ENCODE measurements at regions not wholly inside any gene's neighbourhood (a gene's known extent, or its start where the extent isn't known, plus 50 kb on each side); places are given as distances from the start of the nearest gene placed in this dataset.
"Not testable (repeated sequence)": the region's sequence is repeated elsewhere in the genome, so short reads cannot be mapped to it uniquely, and the experiment has no call there.

- DNase-seq (ENCODE audit: low read depth) = no peak
These were observed 979.7 kb downstream of the TBC1D32 start for GRCh38 chr6:120354452-120355098.

DNA sequence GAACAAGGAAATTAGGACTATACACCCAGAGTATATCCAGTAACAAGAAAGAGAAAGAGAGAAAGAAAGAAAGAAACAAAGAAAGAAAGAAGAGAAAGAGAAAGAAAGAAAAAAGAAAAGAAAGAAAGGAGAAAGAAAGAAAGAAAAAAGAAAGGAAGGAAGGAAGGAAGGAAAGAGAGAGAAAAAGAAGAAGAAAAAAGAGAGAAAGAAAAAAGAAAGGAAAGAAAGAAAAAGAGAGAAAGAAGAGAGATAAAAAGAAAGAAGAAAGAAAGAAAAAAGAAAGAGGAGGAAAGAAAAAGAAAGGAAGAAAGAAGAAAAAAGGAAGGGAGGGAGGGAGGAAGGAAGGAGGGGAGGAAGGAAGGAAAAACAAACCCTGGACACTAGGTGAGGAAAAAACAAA lies 981.8 kb downstream of the TBC1D32 start:
- DNase-seq (ENCODE audit: low read depth) = no peak

DNA sequence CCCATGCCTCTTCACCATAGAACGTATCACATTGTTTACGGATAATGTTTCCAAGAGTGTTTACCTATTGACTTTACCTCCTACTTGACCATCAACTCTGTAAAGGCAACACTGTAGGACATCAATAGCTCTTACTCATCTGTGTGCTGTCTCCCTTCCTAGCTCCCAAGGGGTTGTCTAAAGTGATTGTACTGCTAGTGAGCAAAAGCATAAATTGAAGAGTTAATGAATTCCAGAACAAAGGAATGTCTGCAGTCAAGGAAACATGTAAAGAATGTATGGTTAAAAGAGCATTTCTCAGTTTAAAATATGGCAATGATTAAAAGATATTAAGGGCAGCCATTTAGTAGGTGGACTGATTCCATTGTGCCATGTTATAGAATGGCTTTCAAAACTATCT lies 985.4 kb downstream of the TBC1D32 start:
- no peak for DNase-seq (ENCODE audit: low read depth)

- DNase-seq (ENCODE audit: low read depth) = no peak
These were observed 979.0 kb upstream of the MAN1A1 start for GRCh38 chr6:120328521-120328920.

DNA sequence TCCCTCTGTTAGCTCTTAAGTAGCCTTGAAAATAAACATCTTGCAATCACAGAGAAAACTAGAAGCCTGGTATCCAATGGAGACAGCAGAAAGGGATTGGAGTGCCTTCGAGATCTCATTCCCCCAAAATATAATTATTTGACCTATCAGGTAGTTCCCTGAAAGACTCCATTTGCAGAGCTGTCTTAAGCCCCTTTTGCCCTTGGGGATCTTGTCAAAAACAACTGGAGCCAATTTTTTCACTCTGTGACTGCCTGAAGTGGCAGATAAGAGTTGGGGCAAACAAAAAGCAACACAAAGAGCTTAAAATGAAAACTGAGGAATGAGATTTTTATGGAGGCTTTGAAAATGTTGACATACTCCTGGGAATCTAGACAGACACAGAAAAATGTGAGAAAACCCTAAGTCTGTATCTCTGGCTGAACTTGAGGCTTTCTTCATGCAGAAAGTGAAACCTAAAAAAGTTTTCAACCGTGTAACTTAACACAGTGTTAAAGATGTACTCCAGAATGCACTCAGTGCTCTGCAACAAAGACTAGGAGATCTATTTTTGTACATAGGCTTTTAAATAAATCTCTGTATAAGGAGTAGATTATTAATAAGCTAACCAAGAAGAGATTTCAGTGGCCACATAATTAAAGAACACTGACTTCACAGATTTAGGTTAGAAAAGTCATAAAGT lies 971.1 kb upstream of the MAN1A1 start:
- no peak for DNase-seq (ENCODE audit: low read depth)

DNA sequence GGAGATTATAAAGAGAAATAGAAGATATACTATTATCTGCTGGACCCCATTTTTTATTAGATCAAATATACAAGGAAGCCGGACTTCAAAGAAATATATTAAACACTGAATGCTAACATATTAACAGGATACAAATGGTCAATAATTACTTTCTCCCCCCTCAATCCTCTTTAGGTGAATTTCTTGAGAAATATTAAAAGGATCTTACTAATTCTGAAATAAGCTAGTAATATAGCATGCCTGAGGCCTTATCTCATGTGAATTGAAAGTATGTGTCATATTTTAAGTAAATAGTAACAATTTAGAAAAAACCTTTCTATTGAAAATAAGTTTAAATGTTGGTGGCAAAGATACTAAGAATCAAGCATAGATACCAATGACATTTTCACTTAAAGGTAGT lies 954.7 kb upstream of the MAN1A1 start:
- no peak for DNase-seq (ENCODE audit: low read depth)

DNA sequence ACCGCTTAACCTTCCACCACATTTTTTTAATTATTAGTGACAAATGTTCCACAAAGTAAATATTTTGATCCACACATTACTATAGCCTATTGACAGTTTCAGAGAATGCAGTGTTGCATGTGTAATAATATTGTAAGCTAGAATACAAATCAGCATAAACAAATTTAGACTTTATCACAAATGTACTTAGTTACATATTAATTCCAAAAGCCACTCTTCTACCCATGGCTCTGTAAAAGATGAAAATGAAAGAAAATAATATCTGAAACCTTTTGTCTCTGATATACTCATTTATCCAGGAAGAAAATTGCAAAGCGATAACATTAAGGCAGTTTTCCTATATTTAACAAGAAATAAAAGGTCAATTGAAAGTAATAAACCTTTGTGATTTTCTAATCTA lies 954.0 kb upstream of the MAN1A1 start:
- DNase-seq (ENCODE audit: low read depth) = no peak

DNA sequence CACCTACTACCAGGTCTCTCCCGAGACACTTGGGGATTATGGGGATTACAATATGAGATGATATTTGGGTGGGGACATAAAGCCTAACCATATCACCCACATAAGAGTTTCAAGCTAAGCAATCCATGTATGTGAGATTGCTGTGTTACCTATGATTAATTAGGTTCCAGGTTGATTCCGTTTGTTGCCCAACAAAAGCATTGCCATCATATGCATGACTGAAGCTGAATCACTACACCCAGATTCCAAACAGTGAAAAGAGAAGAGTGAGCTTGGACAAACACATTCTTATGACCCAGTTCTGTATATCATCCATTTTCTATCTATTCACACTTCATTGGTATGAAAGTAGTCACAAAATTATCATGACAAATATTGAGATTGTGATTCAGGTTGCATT lies 952.5 kb upstream of the MAN1A1 start:
- DNase-seq (ENCODE audit: low read depth) = no peak

DNA sequence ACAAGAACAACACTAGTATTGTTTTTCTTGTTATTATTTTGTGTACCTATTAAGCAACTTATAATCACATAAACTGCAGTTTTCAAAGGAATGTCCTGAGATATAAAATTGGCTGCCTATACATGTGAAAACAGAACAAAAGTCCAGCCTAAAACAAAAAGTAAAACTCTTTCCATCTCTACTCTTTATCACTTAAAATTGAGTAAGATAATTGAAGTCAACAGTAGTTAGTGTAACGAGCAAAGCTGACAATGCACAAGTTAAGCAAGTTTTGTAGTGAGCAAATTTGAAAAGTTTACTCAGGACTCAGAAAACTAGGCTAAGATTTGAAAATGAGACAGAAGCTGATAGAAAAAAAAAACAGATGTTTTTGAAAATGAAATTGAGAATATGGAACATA lies 941.4 kb upstream of the MAN1A1 start:
- no peak for DNase-seq (ENCODE audit: low read depth)

DNA sequence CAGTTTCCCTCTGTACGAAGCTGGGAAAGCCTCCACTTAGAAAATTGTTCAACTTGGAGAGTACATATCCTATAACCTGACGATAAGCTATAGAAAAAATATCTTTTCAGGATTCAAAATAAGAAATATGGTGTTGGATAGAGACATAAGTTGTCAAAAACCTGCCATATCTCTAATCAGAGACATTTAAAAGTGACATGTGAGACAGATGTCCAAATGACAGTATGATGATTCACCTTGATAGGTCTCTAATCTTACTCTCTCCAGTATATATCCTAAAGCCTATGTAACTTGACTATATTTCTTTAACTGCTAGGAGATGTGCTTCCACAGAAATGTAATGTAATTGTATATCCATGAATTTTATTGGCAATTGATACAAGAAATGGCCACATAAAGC lies 932.4 kb upstream of the MAN1A1 start:
- no peak for DNase-seq (ENCODE audit: low read depth)

DNA sequence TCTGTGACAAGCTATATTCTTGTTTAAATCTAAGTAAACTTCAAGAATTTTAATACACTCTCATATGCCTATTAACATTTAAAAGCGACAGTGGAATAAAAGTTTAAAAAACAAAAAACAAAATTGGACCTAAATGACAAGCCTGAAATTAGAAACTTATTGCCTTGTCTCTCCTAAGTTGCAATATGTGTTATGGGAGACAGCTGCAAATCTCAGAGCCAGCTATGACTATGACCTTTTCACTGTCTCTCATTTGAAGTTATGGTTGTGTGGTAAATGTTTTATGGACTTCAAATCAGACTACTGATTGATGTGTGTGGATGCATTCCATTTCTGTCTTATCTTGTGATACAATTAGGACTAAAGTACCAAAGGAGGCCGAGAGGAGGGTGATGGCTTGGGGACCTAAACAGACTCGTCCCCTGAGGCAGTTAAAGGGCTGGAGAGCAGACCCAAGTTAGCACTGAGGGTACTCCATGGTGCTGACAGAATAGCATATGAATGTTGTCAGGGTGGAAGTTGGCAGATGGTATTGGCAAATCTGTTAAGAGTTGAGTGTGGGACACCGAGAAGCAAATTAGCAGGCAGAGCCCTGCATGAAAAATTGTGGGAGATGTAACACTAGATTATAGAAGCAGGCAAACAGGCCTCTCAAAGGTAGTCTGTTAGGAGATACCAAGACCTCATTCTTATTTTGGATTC lies 930.1 kb upstream of the MAN1A1 start:
- no peak for DNase-seq (ENCODE audit: low read depth)

DNA sequence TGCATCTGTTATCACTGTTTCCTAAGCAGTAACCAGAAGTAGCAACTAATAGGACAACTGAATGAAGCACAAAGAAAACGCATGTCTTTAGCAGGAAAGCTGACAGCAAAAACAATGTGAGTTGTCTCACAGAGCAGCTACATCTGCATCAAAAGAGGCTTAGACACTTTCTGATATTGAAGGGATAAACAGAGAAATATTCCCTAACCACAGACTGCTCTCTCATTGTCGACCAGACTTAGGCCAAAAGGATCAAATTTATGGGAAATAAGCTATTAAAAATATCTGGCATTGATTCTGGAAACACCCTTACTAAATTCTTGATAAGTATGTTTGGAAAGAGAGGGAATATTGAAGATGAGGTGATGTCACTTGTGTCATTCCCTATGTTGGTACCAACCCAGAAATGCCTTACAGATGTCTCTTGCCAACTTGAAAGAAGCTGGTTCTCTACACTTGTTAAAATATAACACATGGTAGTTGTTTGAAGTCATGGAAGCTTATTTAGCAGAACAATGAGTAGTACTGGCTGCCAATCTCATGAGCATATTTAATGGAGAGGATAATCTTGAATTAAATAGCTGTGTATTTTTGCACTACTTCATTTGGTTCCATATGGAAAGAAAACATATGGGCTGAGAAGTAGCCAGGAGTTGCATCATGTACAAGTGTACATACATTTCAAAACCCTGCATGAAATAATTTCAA lies 929.3 kb upstream of the MAN1A1 start:
- DNase-seq (ENCODE audit: low read depth) = no peak

- DNase-seq (ENCODE audit: low read depth) = no peak
These were observed 925.0 kb upstream of the MAN1A1 start for GRCh38 chr6:120274547-120274946.

DNA sequence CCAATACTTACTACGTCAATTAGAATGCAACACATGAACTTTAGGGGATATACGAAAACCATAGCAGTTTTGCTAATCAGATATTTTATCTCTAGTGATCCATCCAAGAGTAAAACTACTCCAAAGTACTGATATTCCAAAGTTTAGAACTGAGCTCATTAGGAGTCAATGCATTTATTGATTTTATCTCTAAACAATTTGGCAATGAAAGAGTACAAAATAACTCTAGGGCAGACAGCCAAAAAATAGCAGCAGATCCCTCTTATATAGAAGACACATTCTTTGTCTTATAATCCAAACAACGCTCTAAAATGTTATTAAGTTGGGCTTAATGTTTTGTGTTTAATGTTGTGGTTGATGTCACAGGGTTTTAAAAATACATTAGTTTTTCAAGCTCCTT lies 923.9 kb upstream of the MAN1A1 start:
- no peak for DNase-seq (ENCODE audit: low read depth)

DNA sequence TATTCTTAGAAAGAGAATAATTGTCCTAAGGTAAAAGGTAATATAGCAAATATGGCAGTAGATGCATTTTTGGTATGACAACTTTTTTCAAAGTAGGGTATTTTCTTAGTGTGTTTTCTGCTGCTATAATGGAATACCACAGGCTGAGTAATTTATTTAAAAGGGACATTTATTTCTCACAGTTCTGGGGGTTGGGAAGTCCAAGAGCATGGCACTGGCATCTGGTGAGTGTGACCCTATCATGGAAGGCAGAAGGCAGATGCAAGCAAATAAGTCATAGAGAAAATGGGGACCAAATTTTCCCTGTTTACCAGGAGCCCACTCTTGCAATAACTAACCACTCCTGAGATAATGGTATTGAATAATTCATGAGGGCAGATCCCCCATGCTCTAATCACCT lies 922.5 kb upstream of the MAN1A1 start:
- DNase-seq (ENCODE audit: low read depth) = no peak

GRCh38 chr6:120268256-120268655 lies 918.7 kb upstream of the MAN1A1 start:
- not testable (repeated sequence) for DNase-seq (ENCODE audit: low read depth)

DNA sequence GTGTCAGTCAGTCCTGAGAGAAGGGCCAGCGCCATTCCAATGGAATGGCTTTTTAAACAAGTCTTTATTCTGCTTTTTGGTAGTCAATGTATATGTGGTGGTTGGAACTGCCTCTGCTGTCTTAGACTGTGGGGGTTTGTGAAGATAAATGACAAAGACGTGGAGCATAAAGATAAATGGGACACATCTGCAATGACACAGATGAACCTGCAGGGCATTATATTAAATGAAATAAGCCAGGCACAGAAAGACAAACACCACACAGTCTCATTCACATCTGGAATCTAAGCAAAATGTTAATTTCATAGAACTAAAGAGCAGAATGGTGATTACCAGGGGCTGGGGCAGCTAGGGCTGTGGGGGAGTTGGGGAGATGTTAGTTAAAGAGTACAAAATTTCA lies 912.8 kb upstream of the MAN1A1 start:
- DNase-seq (ENCODE audit: low read depth) = no peak

DNA sequence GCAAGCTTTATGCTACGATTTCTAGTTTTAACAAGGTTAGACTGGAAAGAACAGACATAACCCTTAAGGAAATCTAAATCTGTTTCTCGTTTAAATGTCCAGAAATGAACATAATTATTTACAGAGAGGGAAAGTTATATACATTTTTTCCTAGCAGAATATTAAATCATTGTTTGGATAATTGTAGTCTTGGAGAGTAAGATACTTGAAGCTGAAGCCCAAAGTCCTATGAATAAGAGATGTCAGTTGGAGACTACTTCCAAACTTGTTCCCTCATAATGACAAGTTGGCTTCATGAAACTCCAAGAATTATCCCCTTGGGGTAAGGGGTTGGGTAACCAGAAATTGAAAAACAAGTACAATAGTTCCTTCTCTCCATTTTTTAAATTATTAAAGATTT lies 911.1 kb upstream of the MAN1A1 start:
- no peak for DNase-seq (ENCODE audit: low read depth)

DNA sequence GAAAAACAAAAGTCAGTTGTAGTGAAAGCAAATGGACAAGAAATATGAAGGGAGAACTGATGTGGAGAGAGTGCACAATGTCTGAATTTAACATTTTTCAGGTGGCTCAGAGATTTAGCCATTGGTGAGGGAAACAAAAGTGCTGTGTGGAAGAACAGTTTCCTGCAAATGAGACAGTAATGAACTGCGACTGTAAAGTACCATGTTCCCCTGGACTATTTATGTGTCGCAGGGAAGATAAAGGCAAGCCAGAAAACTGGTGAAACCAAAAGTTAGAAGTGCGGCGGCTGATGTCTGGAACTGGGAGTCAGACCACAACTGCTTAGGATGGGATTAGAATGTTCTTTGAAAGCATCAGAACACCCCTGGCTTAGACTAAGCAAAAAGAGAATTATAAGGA lies 905.1 kb upstream of the MAN1A1 start:
- DNase-seq (ENCODE audit: low read depth) = no peak

DNA sequence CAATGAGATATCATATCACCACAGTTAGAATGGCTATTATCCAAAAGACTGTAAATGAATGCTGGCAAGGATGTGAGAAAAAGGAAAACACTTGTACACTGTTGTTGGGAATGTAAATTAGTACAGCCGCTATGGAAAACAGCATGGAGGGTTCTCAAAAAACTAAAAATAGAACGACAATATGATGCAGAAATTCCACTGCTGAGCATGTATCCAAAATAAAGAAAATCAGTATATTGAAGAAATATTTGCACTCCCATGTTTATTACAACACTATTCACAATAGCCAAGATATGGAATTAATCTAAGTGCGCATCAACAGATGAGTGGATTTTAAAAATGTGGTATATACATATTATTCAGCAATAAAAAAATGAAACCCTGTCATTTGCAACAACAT lies 898.9 kb upstream of the MAN1A1 start:
- DNase-seq (ENCODE audit: low read depth) = no peak

GRCh38 chr6:120237221-120237620 lies 887.7 kb upstream of the MAN1A1 start:
- DNase-seq (ENCODE audit: low read depth) = no peak

DNA sequence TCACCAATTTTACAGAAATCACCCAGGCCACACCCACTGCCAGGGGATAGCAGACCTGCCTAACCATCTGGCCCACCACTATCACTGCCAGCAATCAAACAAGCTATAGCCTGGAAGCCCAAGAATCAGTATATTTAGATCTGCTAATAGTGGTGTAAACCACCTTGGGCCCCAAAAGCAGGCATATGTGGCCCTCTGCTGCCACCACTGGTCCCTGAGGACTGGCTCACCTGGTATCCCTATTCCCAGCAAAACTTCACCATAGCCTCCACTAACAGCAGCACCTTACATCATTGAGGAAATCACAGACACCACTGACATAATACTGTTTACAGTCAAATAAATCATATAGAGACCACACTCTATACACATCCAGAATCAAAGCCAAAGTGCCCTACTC lies 880.4 kb upstream of the MAN1A1 start:
- no peak for DNase-seq (ENCODE audit: low read depth)

DNA sequence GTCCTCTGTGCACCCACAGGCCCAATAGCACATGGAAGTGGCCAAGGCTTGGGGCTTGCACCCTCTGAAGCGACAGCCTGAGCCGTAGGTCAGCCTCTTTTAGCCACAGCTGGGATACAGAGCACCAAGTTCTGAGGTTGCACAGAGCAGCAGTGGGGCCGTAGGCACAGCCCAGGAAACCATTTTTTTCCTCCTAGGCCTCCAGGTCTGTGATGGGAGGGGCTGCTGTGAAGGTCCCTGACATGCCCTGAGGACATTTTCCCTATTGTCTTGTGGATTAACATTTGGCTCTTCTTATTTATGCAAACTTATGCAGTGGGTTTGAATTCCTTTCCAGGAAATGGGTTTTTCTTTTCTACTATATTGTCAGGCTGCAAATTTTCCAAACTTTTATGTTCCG lies 878.7 kb upstream of the MAN1A1 start:
- DNase-seq (ENCODE audit: low read depth) = no peak

All from activated T-cell treated with anti-CD3 and anti-CD28 coated beads for 48 hours (primary cell).